SK-N-MC (cell line): ENCODE measurements at regions not wholly inside any gene's neighbourhood (a gene's known extent, or its start where the extent isn't known, plus 50 kb on each side); places are given as distances from the start of the nearest gene placed in this dataset.

Experiments used
- DNase-seq: peaks from one replicate; pipeline ENCODE4 v3.0.0-alpha.2; 2011; ENCODE audit warnings: low read depth, low spot score
- H3K27ac ChIP-seq: fragments of 200-600 bp; sonication (generic); 2 replicates; pipeline ENCODE4 v1.5.1; 2016; ENCODE audit warnings: mixed run types
- H3K36me3 ChIP-seq: fragments of 200-600 bp; sonication (generic); 2 replicates; pipeline ENCODE4 v1.6.1; 2017; ENCODE audit warnings: antibody characterized with exemption, low read length, mixed read lengths; ENCODE audit not compliant: insufficient read depth
- H3K4me3 ChIP-seq: fragments of 200-600 bp; sonication (generic); 2 replicates; pipeline ENCODE4 v1.5.1; 2016
- H3K9ac ChIP-seq: fragments of 200-600 bp; sonication (generic); 2 replicates; pipeline ENCODE4 v1.8.0; 2017; ENCODE audit warnings: mixed run types, mixed read lengths; ENCODE audit not compliant: insufficient read length
- H3K9me3 ChIP-seq: fragments of 200-600 bp; sonication (generic); 2 replicates; pipeline ENCODE4 v1.6.1; 2017; ENCODE audit warnings: low read depth, mild to moderate bottlenecking, antibody characterized with exemption, low read length, moderate library complexity, mixed read lengths
- EZH2 ChIP-seq: fragments of 200-600 bp; sonication (generic); IDR thresholded peaks from one replicate; pipeline ENCODE4 v1.6.1; 2017; ENCODE audit warnings: antibody characterized with exemption
- FOXP2 ChIP-seq: optimal IDR thresholded peaks from 2 replicates; pipeline ENCODE3; 2011; ENCODE audit warnings: mild to moderate bottlenecking, moderate library complexity; ENCODE audit not compliant: insufficient read depth; ENCODE audit errors: extremely low read length, control extremely low read depth
- POLR2AphosphoS5 ChIP-seq: IDR thresholded peaks from 2 replicates; pipeline ENCODE4 v1.6.1; 2012; ENCODE audit warnings: mild to moderate bottlenecking, low read depth, low read length, borderline replicate concordance

- Histone ChIP-seq H3K36me3 (no peaks in the 10 kb centered on the region), H3K4me3 (no peak overlapping the region), H3K27ac (no peak overlapping the region), H3K9ac (no peak overlapping the region), H3K9me3 (no peaks in the 10 kb centered on the region)
- DNase-seq, result no peak
- no peak for TF ChIP-seq EZH2
- TF ChIP-seq POLR2AphosphoS5, result no peak
- TF ChIP-seq FOXP2, result no peak
These were observed 261.9 kb downstream of the KCNRG start for GRCh38 chr13:50277127-50277526.

GRCh38 chr13:50277906-50278305 is 262.7 kb downstream of the KCNRG start:
- no peaks in the 10 kb centered on the region for H3K9me3 ChIP-seq
- no peaks in the 10 kb centered on the region for H3K36me3 ChIP-seq
- no peak for DNase-seq
- H3K9ac ChIP-seq, result no peak overlapping the region
- H3K27ac ChIP-seq, result no peak overlapping the region
- TF ChIP-seq FOXP2, result no peak
- TF ChIP-seq EZH2, result no peak
- no peak for TF ChIP-seq POLR2AphosphoS5
- no peak overlapping the region for H3K4me3 ChIP-seq

- no peaks in the 10 kb centered on the region for H3K36me3 ChIP-seq
- no peak for DNase-seq
- H3K27ac ChIP-seq, result no peak overlapping the region
- H3K9ac ChIP-seq, result no peak overlapping the region
- TF ChIP-seq POLR2AphosphoS5 (no peak), EZH2 (no peak), FOXP2 (no peak)
- H3K9me3 ChIP-seq, result no peaks in the 10 kb centered on the region
- H3K4me3 ChIP-seq, result no peak overlapping the region
These were observed 265.2 kb downstream of the KCNRG start for GRCh38 chr13:50280441-50280937.

GRCh38 chr13:50282016-50282415 is 266.8 kb downstream of the KCNRG start:
- Histone ChIP-seq H3K27ac (no peak overlapping the region), H3K36me3 (no peaks in the 10 kb centered on the region), H3K9ac (no peak overlapping the region), H3K4me3 (no peak overlapping the region), H3K9me3 (no peaks in the 10 kb centered on the region)
- no peak for DNase-seq
- TF ChIP-seq FOXP2 (no peak), POLR2AphosphoS5 (no peak), EZH2 (no peak)

- TF ChIP-seq POLR2AphosphoS5, result no peak
- no peak for TF ChIP-seq EZH2
- no peak for TF ChIP-seq FOXP2
- no peak overlapping the region for H3K9ac ChIP-seq
- H3K27ac ChIP-seq, result no peak overlapping the region
- no peak for DNase-seq
- H3K36me3 ChIP-seq, result no peaks in the 10 kb centered on the region
- no peaks in the 10 kb centered on the region for H3K9me3 ChIP-seq
- no peak overlapping the region for H3K4me3 ChIP-seq
These were observed 267.8 kb downstream of the KCNRG start for GRCh38 chr13:50283017-50283416.

GRCh38 chr13:50284540-50284939 is 269.3 kb downstream of the KCNRG start:
- no peak for DNase-seq
- Histone ChIP-seq H3K4me3 (no peak overlapping the region), H3K9me3 (no peaks in the 10 kb centered on the region), H3K27ac (no peak overlapping the region), H3K9ac (no peak overlapping the region), H3K36me3 (no peaks in the 10 kb centered on the region)
- TF ChIP-seq EZH2 (no peak), FOXP2 (no peak), POLR2AphosphoS5 (no peak)

- Histone ChIP-seq H3K4me3 (no peak overlapping the region), H3K9ac (no peak overlapping the region)
- no peak for DNase-seq
These were observed 270.0 kb downstream of the KCNRG start for GRCh38 chr13:50285283-50285682.

GRCh38 chr13:50286324-50286723 is 271.1 kb downstream of the KCNRG start:
- H3K36me3 ChIP-seq, result no peaks in the 10 kb centered on the region

More at GRCh38 chr13:50285283-50285682, 270.0 kb downstream of the KCNRG start:
- no peak for TF ChIP-seq EZH2
- no peak for TF ChIP-seq FOXP2
- TF ChIP-seq POLR2AphosphoS5, result no peak
- Histone ChIP-seq H3K36me3 (no peaks in the 10 kb centered on the region), H3K27ac (no peak overlapping the region), H3K9me3 (no peaks in the 10 kb centered on the region)

GRCh38 chr13:50290186-50290585 is 274.9 kb downstream of the KCNRG start:
- no peak for DNase-seq
- Histone ChIP-seq H3K4me3 (no peak overlapping the region), H3K27ac (no peak overlapping the region)

More at GRCh38 chr13:50286324-50286723, 271.1 kb downstream of the KCNRG start:
- DNase-seq, result no peak
- Histone ChIP-seq H3K9ac (no peak overlapping the region), H3K9me3 (no peaks in the 10 kb centered on the region), H3K4me3 (no peak overlapping the region), H3K27ac (no peak overlapping the region)
- TF ChIP-seq EZH2, result no peak
- no peak for TF ChIP-seq FOXP2
- TF ChIP-seq POLR2AphosphoS5, result no peak

More at GRCh38 chr13:50290186-50290585, 274.9 kb downstream of the KCNRG start:
- Histone ChIP-seq H3K9ac (no peak overlapping the region), H3K36me3 (no peaks in the 10 kb centered on the region), H3K9me3 (no peaks in the 10 kb centered on the region)
- TF ChIP-seq POLR2AphosphoS5, result no peak
- no peak for TF ChIP-seq FOXP2
- no peak for TF ChIP-seq EZH2
